SHP77 (cell line): ENCODE measurements at regions not wholly inside any gene's neighbourhood (a gene's known extent, or its start where the extent isn't known, plus 50 kb on each side); places are given as distances from the start of the nearest gene placed in this dataset.
"Not testable (repeated sequence)": the region's sequence is repeated elsewhere in the genome, so short reads cannot be mapped to it uniquely, and the experiment has no call there.

ENCODE experiments used
- DNase-seq, 2 experiments: peaks; one replicate each; lab custom pipeline; 2025; lab: John Stamatoyannopoulos, UW

- DNase-seq: no peak
These were observed 98.5 kb upstream of the PNPLA4 start for GRCh38 chrX:8025705-8026104.

- no peak for DNase-seq
These were observed 91.7 kb upstream of the PNPLA4 start for GRCh38 chrX:8018934-8019333.

- DNase-seq: no peak
These were observed 82.9 kb upstream of the PNPLA4 start for GRCh38 chrX:8010105-8010504.

- DNase-seq: no peak
These were observed 78.6 kb upstream of the PNPLA4 start for GRCh38 chrX:8005678-8006347.

- no peak for DNase-seq
These were observed 76.1 kb upstream of the PNPLA4 start for GRCh38 chrX:8003147-8003883.

- DNase-seq: no peak
These were observed 69.6 kb upstream of the PNPLA4 start for GRCh38 chrX:7996851-7997250.

GRCh38 chrX:7996414-7996813 lies 69.2 kb upstream of the PNPLA4 start:
- peak; percentile 4 to 11 for DNase-seq

- no peak for DNase-seq
These were observed 66.7 kb upstream of the PNPLA4 start for GRCh38 chrX:7993873-7994272.

GRCh38 chrX:7988013-7988759 lies 61.0 kb upstream of the PNPLA4 start:
- DNase-seq: not testable (repeated sequence)

GRCh38 chrX:7987160-7988012 lies 60.2 kb upstream of the PNPLA4 start:
- no peak for DNase-seq

- DNase-seq: not testable (repeated sequence)
These were observed 59.5 kb upstream of the PNPLA4 start for GRCh38 chrX:7986738-7987137.

GRCh38 chrX:7985568-7985967 lies 58.4 kb upstream of the PNPLA4 start:
- DNase-seq: no peak

- no peak for DNase-seq
These were observed 56.4 kb upstream of the PNPLA4 start for GRCh38 chrX:7983581-7983980.
